GM21619 (cell line): ENCODE measurements at regions not wholly inside any gene's neighbourhood (a gene's known extent, or its start where the extent isn't known, plus 50 kb on each side); places are given as distances from the start of the nearest gene placed in this dataset.

Experiments
- ATAC-seq: cut with Tn5 transposase; IDR thresholded peaks from one replicate; pipeline ENCODE4 v1.9.1; 2021; ENCODE audit not compliant: unreplicated experiment

- ATAC-seq = no peak
Measured at GRCh38 chr15:95918525-95918924, 412.0 kb upstream of the NR2F2 start.

- no peak for ATAC-seq
Measured at GRCh38 chr15:95919460-95919859, 411.0 kb upstream of the NR2F2 start.

- ATAC-seq = no peak
Measured at GRCh38 chr15:95921404-95921803, 409.1 kb upstream of the NR2F2 start.

GRCh38 chr15:95922431-95922830, 408.1 kb upstream of the NR2F2 start:
- no peak for ATAC-seq

GRCh38 chr15:95923792-95924191, 406.7 kb upstream of the NR2F2 start:
- ATAC-seq = no peak

- no peak for ATAC-seq
Measured at GRCh38 chr15:95928822-95929221, 401.7 kb upstream of the NR2F2 start.

- peak; percentile 98 for ATAC-seq
Measured at GRCh38 chr15:95929232-95929846, 401.2 kb upstream of the NR2F2 start.

- ATAC-seq = no peak
Measured at GRCh38 chr15:95930659-95931375, 399.7 kb upstream of the NR2F2 start.

- no peak for ATAC-seq
Measured at GRCh38 chr15:95931619-95932018, 398.9 kb upstream of the NR2F2 start.

- ATAC-seq = no peak
Measured at GRCh38 chr15:95932141-95932540, 398.4 kb upstream of the NR2F2 start.

GRCh38 chr15:95932676-95933075, 397.8 kb upstream of the NR2F2 start:
- no peak for ATAC-seq

- ATAC-seq = no peak
Measured at GRCh38 chr15:95935852-95936251, 394.6 kb upstream of the NR2F2 start.

GRCh38 chr15:95937128-95937528, 393.4 kb upstream of the NR2F2 start:
- ATAC-seq = no peak

GRCh38 chr15:95940431-95940985, 390.0 kb upstream of the NR2F2 start:
- ATAC-seq = no peak

GRCh38 chr15:95944193-95944592, 386.3 kb upstream of the NR2F2 start:
- no peak for ATAC-seq

- ATAC-seq = no peak
Measured at GRCh38 chr15:95944661-95945255, 385.7 kb upstream of the NR2F2 start.

- no peak for ATAC-seq
Measured at GRCh38 chr15:95946241-95946640, 384.3 kb upstream of the NR2F2 start.

GRCh38 chr15:95946926-95947325, 383.6 kb upstream of the NR2F2 start:
- no peak for ATAC-seq

GRCh38 chr15:95948411-95948810, 382.1 kb upstream of the NR2F2 start:
- ATAC-seq = no peak

GRCh38 chr15:95953032-95953431, 377.5 kb upstream of the NR2F2 start:
- no peak for ATAC-seq

GRCh38 chr15:95957861-95958260, 372.6 kb upstream of the NR2F2 start:
- no peak for ATAC-seq

GRCh38 chr15:95958382-95958781, 372.1 kb upstream of the NR2F2 start:
- no peak for ATAC-seq
